Activated CD8-positive, alpha-beta memory T cell treated with anti-CD3 and anti-CD28 coated beads for 48 hours (primary cell): ENCODE measurements at regions not wholly inside any gene's neighbourhood (a gene's known extent, or its start where the extent isn't known, plus 50 kb on each side); places are given as distances from the start of the nearest gene placed in this dataset.

ENCODE experiments used
- DNase-seq, 3 experiments: peaks; one replicate each; pipeline ENCODE4 v3.0.0-alpha.2; 2020; ENCODE audit warnings: low read depth in 2 of 3, low spot score in 2 of 3

- no peak for DNase-seq
These were observed 132.0 kb upstream of the FSTL4 start for GRCh38 chr5:133744051-133744959.

- DNase-seq: no peak
These were observed 130.2 kb upstream of the FSTL4 start for GRCh38 chr5:133742431-133742988.

- DNase-seq: no peak
These were observed 129.5 kb upstream of the FSTL4 start for GRCh38 chr5:133741818-133742355.

GRCh38 chr5:133741396-133741795, 129.1 kb upstream of the FSTL4 start:
- DNase-seq: no peak

GRCh38 chr5:133739181-133739780, 126.9 kb upstream of the FSTL4 start:
- no peak for DNase-seq

GRCh38 chr5:133738271-133738670, 125.9 kb upstream of the FSTL4 start:
- no peak for DNase-seq

GRCh38 chr5:133736512-133736911, 124.2 kb upstream of the FSTL4 start:
- no peak for DNase-seq

- DNase-seq: no peak
These were observed 123.0 kb upstream of the FSTL4 start for GRCh38 chr5:133735346-133735745.

GRCh38 chr5:133734916-133735315, 122.6 kb upstream of the FSTL4 start:
- DNase-seq: no peak

- DNase-seq: no peak
These were observed 120.2 kb upstream of the FSTL4 start for GRCh38 chr5:133732536-133732935.

GRCh38 chr5:133731951-133732350, 119.6 kb upstream of the FSTL4 start:
- no peak for DNase-seq

GRCh38 chr5:133730866-133731265, 118.5 kb upstream of the FSTL4 start:
- no peak for DNase-seq

- DNase-seq: no peak
These were observed 118.0 kb upstream of the FSTL4 start for GRCh38 chr5:133730346-133730745.

GRCh38 chr5:133729800-133730199, 117.5 kb upstream of the FSTL4 start:
- no peak for DNase-seq

GRCh38 chr5:133728475-133728874, 116.1 kb upstream of the FSTL4 start:
- DNase-seq: no peak

- no peak for DNase-seq
These were observed 115.3 kb upstream of the FSTL4 start for GRCh38 chr5:133727636-133728035.

GRCh38 chr5:133723651-133724366, 111.5 kb upstream of the FSTL4 start:
- DNase-seq: no peak

GRCh38 chr5:133723126-133723525, 110.8 kb upstream of the FSTL4 start:
- DNase-seq: no peak

- DNase-seq: no peak
These were observed 109.0 kb upstream of the FSTL4 start for GRCh38 chr5:133721365-133721764.

GRCh38 chr5:133718457-133718856, 106.1 kb upstream of the FSTL4 start:
- DNase-seq: no peak

- DNase-seq: no peak
These were observed 104.3 kb upstream of the FSTL4 start for GRCh38 chr5:133716532-133717183.
